Suprapubic skin (tissue), 4 donors: ENCODE measurements at regions not wholly inside any gene's neighbourhood (a gene's known extent, or its start where the extent isn't known, plus 50 kb on each side); places are given as distances from the start of the nearest gene placed in this dataset.

Experiments used
- DNase-seq, 2 donors: peaks; one replicate each; pipeline ENCODE4 v3.0.0-alpha.2; 2019; ENCODE audit warnings: low spot score in 2 of 2
- H3K27ac ChIP-seq: fragments of 200-600 bp; sonication (generic); one replicate; pipeline ENCODE4 v1.5.1; 2019
- H3K27me3 ChIP-seq: fragments of 200-600 bp; sonication (generic); one replicate; pipeline ENCODE4 v1.5.1; 2019
- H3K36me3 ChIP-seq: fragments of 200-600 bp; sonication (generic); one replicate; pipeline ENCODE4 v1.5.1; 2019
- H3K4me1 ChIP-seq: fragments of 200-600 bp; sonication (generic); one replicate; pipeline ENCODE4 v1.5.1; 2019
- H3K4me3 ChIP-seq: fragments of 200-600 bp; sonication (generic); one replicate; pipeline ENCODE4 v1.5.1; 2019; ENCODE audit warnings: mild to moderate bottlenecking
- H3K9me3 ChIP-seq: fragments of 200-600 bp; sonication (generic); one replicate; pipeline ENCODE4 v1.5.1; 2019
- CTCF ChIP-seq, 2 donors: fragments of 200-600 bp in 1 of 2; fragments of 450-650 bp in 1 of 2; sonication (generic) in 1 of 2; IDR thresholded peaks; one replicate each; pipeline ENCODE4 v1.5.1; 2016 to 2019; ENCODE audit warnings: antibody characterized with exemption in 2 of 2, mild to moderate bottlenecking in 1 of 2, moderate library complexity in 1 of 2
- EP300 ChIP-seq: sonication (generic); formaldehyde crosslinking; IDR thresholded peaks from one replicate; pipeline ENCODE4 v1.6.1; 2017; ENCODE audit warnings: antibody characterized with exemption
- POLR2A ChIP-seq, 2 donors: fragments of 450-650 bp; IDR thresholded peaks; one replicate each; pipeline ENCODE4 v1.6.1; 2017; ENCODE audit warnings: antibody characterized with exemption in 2 of 2, mild to moderate bottlenecking in 2 of 2, moderate library complexity in 2 of 2
- POLR2AphosphoS5 ChIP-seq, 3 donors: sonication (generic); formaldehyde crosslinking; IDR thresholded peaks; one replicate each; pipeline ENCODE4 v1.6.1; 2017; ENCODE audit warnings: antibody characterized with exemption in 3 of 3
- WGBS: methylation state at CpG from one replicate; pipeline ENCODE4 v1.1.5; 2018; 5-methylcytosine and 5-hydroxymethylcytosine counted together

- peak in 1 of 2 donors; percentile 41 for DNase-seq
- Histone ChIP-seq H3K27me3 (peaks cover 41% of the 10 kb centered on the region), H3K27ac (no peak overlapping the region), H3K4me1 (no peaks in the 10 kb centered on the region), H3K4me3 (no peak overlapping the region), H3K36me3 (no peaks in the 10 kb centered on the region), H3K9me3 (peaks cover 6% of the 10 kb centered on the region)
- TF ChIP-seq POLR2A (IDR thresholded peaks at IDR 0.05) = no peak
- no peak for TF ChIP-seq CTCF (IDR thresholded peaks at IDR 0.05)
- no peak for TF ChIP-seq POLR2AphosphoS5 (IDR thresholded peaks at IDR 0.05)
- TF ChIP-seq EP300 = no peak
- 79% methylated on average over 25 of the region's 26 CpGs for WGBS
These were observed 130.8 kb downstream of the DNAJB6 start for GRCh38 chr7:157467496-157468212.

- 72% methylated on average over 39 of the region's 42 CpGs for WGBS
- TF ChIP-seq POLR2A (IDR thresholded peaks at IDR 0.05) (no peak), EP300 (no peak), CTCF (IDR thresholded peaks at IDR 0.05) (no peak), POLR2AphosphoS5 (IDR thresholded peaks at IDR 0.05) (no peak)
- no peaks in the 10 kb centered on the region for H3K36me3 ChIP-seq
- no peak overlapping the region for H3K27ac ChIP-seq
- H3K27me3 ChIP-seq = peaks cover 38% of the 10 kb centered on the region
- H3K4me3 ChIP-seq = no peak overlapping the region
- no peaks in the 10 kb centered on the region for H3K4me1 ChIP-seq
- peak in 1 of 2 donors; percentile 58 for DNase-seq
- peaks cover 9% of the 10 kb centered on the region for H3K9me3 ChIP-seq
These were observed 131.7 kb downstream of the DNAJB6 start for GRCh38 chr7:157468221-157469111.

- DNase-seq = peak in 1 of 2 donors; percentile 75
- no peak overlapping the region for H3K4me3 ChIP-seq
- H3K36me3 ChIP-seq = no peaks in the 10 kb centered on the region
- no peak overlapping the region for H3K27ac ChIP-seq
- WGBS = 83% methylated on average over 20 of the region's 33 CpGs
- peaks cover 36% of the 10 kb centered on the region for H3K27me3 ChIP-seq
- no peaks in the 10 kb centered on the region for H3K4me1 ChIP-seq
- H3K9me3 ChIP-seq = peaks cover 9% of the 10 kb centered on the region
- no peak for TF ChIP-seq CTCF (IDR thresholded peaks at IDR 0.05)
- no peak for TF ChIP-seq EP300
- no peak for TF ChIP-seq POLR2AphosphoS5 (IDR thresholded peaks at IDR 0.05)
- TF ChIP-seq POLR2A (IDR thresholded peaks at IDR 0.05) = no peak
These were observed 132.6 kb downstream of the DNAJB6 start for GRCh38 chr7:157469181-157470016.

GRCh38 chr7:157470017-157470322, 133.2 kb downstream of the DNAJB6 start:
- Histone ChIP-seq H3K27me3 (peaks cover 30% of the 10 kb centered on the region), H3K4me1 (no peaks in the 10 kb centered on the region), H3K9me3 (peaks cover 9% of the 10 kb centered on the region), H3K36me3 (no peaks in the 10 kb centered on the region), H3K27ac (no peak overlapping the region), H3K4me3 (no peak overlapping the region)
- peak in 1 of 2 donors; percentile 58 for DNase-seq
- TF ChIP-seq CTCF (IDR thresholded peaks at IDR 0.05) = no peak
- TF ChIP-seq EP300 = no peak
- TF ChIP-seq POLR2A (IDR thresholded peaks at IDR 0.05) = no peak
- TF ChIP-seq POLR2AphosphoS5 (IDR thresholded peaks at IDR 0.05) = no peak
- WGBS = 90% methylated on average over 14 of the region's 14 CpGs
